Nephron progenitor cell (in vitro differentiated cells): ENCODE measurements at regions not wholly inside any gene's neighbourhood (a gene's known extent, or its start where the extent isn't known, plus 50 kb on each side); places are given as distances from the start of the nearest gene placed in this dataset.

Source experiments
- DNase-seq: peaks from one replicate; pipeline ENCODE4 v3.0.0; 2021
- H3K27ac Mint-ChIP-seq: 2 replicates; pipeline ENCODE4 v1.8.0; 2021; ENCODE audit warnings: mild to moderate bottlenecking, moderate library complexity, mixed read lengths
- H3K27me3 Mint-ChIP-seq: 2 replicates; pipeline ENCODE4 v1.8.0; 2021; ENCODE audit warnings: mild to moderate bottlenecking, low read depth, mixed read lengths; ENCODE audit not compliant: poor library complexity
- H3K36me3 Mint-ChIP-seq: 2 replicates; pipeline ENCODE4 v1.8.0; 2021; ENCODE audit warnings: low read depth, mixed read lengths
- H3K4me1 Mint-ChIP-seq: 2 replicates; pipeline ENCODE4 v1.8.0; 2021; ENCODE audit warnings: mixed read lengths
- H3K4me3 Mint-ChIP-seq: 2 replicates; pipeline ENCODE4 v1.8.0; 2021; ENCODE audit warnings: mild to moderate bottlenecking, moderate library complexity, mixed read lengths
- H3K9me3 Mint-ChIP-seq: 2 replicates; pipeline ENCODE4 v1.8.0; 2021; ENCODE audit warnings: mild to moderate bottlenecking, moderate library complexity, mixed read lengths
- CTCF ChIP-seq: fragments of 200-600 bp; sonication (generic); IDR thresholded peaks from 2 replicates; pipeline ENCODE4 v1.5.0; 2021; ENCODE audit warnings: antibody characterized with exemption

DNA sequence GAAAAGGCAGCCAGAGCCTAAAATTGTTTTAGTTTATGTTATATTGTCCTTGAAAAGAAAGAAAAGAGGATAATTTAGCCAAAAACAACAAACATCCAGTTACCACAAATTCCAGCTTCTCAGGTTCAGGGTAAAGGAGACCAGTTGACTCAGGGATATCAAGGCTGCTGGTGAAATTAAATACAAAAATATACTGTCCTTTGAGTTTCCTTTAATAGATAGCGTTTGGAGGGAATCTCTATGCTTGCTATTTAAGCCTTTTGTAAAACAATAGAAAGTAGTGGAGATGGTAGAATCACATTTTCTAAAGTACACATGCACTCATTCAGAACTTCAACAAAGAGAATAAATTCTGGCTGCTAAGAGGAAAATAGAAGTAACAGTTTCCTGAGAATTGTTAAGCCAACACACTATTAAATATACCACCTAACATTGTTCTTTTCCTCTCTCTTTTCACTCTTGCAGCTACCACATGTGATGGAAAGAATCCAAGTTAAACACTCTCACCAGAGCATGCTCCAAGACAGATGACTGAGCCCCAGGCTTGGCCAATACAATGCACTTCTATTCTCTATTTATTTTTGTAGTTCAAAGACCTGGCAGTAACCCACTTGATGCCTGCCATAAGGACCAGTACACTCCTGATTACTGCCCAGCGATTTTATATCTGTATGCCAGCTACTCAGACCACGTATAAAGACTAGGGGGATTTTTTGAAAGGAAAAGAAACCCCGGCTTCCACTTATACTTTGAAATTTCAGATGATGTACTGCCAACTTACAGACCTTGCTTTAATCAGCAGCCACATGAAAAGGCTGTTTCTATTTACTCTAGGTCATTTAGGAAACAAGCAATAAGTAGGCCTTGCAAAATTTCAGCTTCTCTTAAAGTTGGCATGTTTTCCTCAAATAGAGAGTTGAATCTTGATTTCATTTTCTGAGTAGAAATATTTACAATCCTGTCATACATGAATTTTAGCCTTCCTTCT, 756.9 kb downstream of the FAT4 start:
- peaks cover 3% of the 10 kb centered on the region for H3K27me3 Mint-ChIP-seq
- DNase-seq, result no peak
- H3K27ac Mint-ChIP-seq, result no peak overlapping the region
- no peak for TF ChIP-seq CTCF
- H3K4me1 Mint-ChIP-seq, result peaks cover 7% of the 10 kb centered on the region
- no peaks in the 10 kb centered on the region for H3K36me3 Mint-ChIP-seq
- no peak overlapping the region for H3K4me3 Mint-ChIP-seq
- no peaks in the 10 kb centered on the region for H3K9me3 Mint-ChIP-seq

DNA sequence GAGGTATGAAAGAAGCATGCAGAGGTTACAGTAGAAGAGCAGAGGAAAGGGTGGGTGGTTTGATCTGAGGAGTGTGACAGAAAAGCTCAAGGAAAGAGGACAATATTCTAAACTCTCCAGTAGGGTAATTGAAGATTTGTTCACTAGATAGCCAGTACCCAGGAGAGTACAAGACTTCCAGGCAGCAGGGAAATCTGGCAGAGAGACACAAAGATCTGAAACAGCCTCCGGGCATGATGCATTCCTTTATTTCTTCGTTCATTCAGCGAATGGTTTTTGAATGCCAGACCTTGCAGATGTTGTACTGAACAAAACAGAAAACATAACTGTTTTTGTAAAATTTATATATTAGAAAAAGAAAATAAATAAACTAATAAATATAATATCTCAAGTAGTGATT, 766.6 kb downstream of the FAT4 start:
- Mint-ChIP-seq H3K36me3 (no peaks in the 10 kb centered on the region), H3K9me3 (peaks cover 4% of the 10 kb centered on the region), H3K27me3 (peaks cover 4% of the 10 kb centered on the region), H3K4me1 (peaks cover 12% of the 10 kb centered on the region), H3K4me3 (no peak overlapping the region), H3K27ac (peak overlapping the region; percentile 87)
- TF ChIP-seq CTCF, result no peak
- no peak for DNase-seq

DNA sequence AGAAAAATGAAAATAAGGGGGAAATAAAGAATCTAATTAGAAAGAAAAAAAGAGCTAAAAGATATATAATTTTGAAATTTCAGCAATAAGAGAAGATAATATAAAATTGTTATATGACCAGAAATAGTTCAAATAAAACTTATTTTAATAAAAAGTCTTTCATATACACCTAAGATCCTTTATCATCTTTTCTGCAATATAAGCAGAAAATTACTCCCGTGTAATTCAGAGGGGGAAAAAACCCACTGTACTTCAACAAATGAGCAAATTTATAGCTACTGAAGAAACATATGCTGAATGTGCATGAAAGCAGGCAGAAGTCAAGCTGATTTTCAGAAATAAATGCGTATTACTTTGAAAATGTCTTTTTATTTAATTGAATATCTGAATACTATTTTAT, 771.3 kb downstream of the FAT4 start:
- no peak for TF ChIP-seq CTCF
- peaks cover 11% of the 10 kb centered on the region for H3K4me1 Mint-ChIP-seq
- DNase-seq, result no peak
- no peak overlapping the region for H3K27ac Mint-ChIP-seq
- H3K4me3 Mint-ChIP-seq, result no peak overlapping the region
- H3K27me3 Mint-ChIP-seq, result peaks cover 4% of the 10 kb centered on the region
- H3K36me3 Mint-ChIP-seq, result no peaks in the 10 kb centered on the region
- H3K9me3 Mint-ChIP-seq, result peaks cover 4% of the 10 kb centered on the region

GRCh38 chr4:126087101-126087500, 772.3 kb downstream of the FAT4 start:
- H3K27ac Mint-ChIP-seq, result no peak overlapping the region
- no peak for DNase-seq
- TF ChIP-seq CTCF, result no peak
- H3K9me3 Mint-ChIP-seq, result peaks cover under 1% of the 10 kb centered on the region
- H3K4me3 Mint-ChIP-seq, result no peak overlapping the region
- peaks cover 4% of the 10 kb centered on the region for H3K27me3 Mint-ChIP-seq
- peaks cover under 1% of the 10 kb centered on the region for H3K4me1 Mint-ChIP-seq
- H3K36me3 Mint-ChIP-seq, result no peaks in the 10 kb centered on the region

DNA sequence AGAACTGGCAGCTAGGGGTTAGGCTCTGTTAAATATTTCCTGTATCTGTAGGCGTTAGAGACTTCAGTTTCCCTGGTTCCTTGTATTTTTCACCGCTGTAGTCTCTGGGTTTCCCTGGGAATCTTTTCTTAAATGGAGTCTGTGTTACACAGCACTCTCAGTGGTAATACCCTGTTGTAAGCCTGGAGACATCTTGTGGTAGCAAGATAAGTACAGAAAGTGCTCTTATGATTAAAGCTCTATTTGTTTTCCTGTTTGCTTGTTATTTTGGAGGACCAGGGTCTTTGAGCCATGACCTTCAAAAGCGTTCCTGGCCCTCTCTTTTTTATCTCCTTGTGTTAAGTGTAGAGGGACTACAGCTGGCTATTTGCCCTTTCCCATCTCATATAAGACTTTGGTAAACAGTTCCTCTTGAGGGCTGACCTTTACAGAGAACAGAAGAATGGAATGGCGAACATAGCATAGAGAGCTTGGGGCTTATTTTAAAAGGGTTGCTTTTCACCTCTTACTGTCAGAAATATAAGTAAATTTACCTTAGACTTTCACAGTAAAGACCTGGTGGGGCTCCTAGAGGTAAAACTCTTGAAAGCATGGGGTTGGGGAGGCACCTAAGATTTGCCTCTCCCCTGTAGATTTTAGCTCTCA, 782.5 kb downstream of the FAT4 start:
- Mint-ChIP-seq H3K27me3 (peaks cover 6% of the 10 kb centered on the region), H3K4me3 (no peak overlapping the region), H3K4me1 (no peaks in the 10 kb centered on the region), H3K9me3 (no peaks in the 10 kb centered on the region), H3K27ac (no peak overlapping the region), H3K36me3 (no peaks in the 10 kb centered on the region)
- TF ChIP-seq CTCF, result no peak
- no peak for DNase-seq
